GM18909 (cell line): ENCODE measurements at regions not wholly inside any gene's neighbourhood (a gene's known extent, or its start where the extent isn't known, plus 50 kb on each side); places are given as distances from the start of the nearest gene placed in this dataset.
A peak's percentile ranks its signal among the peaks of the same experiment; 100 is the strongest.
"Not testable (repeated sequence)": the region's sequence is repeated elsewhere in the genome, so short reads cannot be mapped to it uniquely, and the experiment has no call there.

Source experiments
- ATAC-seq: cut with Tn5 transposase; IDR thresholded peaks from one replicate; pipeline ENCODE4 v1.9.1; 2021; ENCODE audit warnings: mild to moderate bottlenecking; ENCODE audit not compliant: unreplicated experiment, poor library complexity

DNA sequence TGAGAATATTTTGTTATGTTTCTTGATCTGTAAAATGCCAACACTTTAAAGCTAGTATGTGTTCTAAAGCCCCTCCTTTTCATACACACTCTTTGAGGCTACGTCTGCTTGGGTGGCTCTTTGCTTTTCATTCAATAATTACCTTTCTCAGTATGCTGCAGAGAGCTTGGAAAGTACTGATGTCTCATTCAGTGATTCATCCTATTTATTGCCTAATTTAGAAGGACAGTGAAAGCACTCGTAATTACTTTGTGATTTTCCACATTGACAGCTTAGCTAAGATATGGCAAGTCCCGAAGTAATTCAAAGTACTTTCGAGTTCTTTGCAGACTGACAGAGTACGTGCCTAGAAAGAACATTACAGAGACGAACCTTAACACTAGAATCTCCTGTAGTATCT lies 57.2 kb downstream of the BMP15 start:
- no peak for ATAC-seq

DNA sequence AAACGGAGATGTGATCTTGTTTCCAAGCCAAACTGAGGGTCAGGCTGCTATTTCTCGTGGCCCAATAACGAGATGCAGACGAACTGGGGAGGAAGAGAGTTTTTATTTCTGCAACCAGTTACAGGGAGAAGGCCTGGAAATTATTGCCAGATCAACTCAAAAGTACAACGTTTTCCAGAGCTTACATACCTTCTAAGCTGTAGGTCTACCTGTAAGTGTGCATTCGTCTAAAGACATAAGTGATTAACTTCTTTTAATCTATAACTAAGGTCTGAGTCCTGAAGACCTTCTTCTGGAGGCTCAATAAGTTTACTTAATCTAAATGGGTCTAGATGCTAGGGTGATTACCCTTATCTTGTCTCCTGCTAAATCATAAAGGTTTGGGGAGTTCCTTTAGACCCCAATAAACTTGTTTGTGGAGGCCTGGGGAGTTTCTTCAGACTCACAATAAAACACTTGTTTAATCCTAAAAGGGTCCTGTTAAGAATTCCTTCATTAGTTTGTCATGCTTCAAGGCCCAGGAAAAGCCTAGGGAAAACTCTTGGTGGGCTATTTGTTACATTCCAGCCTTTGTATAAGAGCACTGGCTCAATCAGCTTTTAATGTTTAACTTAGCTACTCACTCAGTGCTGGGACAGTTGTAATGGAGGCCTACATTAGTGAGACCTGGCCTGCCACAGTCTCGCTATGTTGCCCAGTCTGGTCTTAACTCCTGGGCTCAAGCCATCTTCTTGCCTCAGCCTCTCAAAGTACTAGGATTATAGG lies 58.5 kb downstream of the BMP15 start:
- ATAC-seq = not testable (repeated sequence)

DNA sequence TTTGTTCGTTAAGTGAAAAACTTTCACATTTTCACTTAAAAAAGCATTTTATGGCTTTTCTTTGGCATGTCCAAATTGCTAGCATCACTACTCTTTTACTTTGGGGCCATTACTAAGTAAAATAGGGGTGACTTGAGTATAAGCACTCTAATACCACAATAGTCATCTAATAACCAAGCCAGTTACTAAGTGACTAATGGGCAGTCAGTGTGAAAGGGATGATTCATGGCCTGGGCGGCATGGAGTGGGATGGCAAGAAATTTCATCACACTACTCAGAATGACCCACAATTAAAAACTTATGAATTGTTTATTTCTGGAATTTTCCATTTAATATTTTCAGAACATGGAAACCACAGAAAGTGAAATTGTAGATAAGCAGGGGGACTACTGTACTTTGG lies 60.9 kb downstream of the BMP15 start:
- peak; percentile 82 for ATAC-seq

DNA sequence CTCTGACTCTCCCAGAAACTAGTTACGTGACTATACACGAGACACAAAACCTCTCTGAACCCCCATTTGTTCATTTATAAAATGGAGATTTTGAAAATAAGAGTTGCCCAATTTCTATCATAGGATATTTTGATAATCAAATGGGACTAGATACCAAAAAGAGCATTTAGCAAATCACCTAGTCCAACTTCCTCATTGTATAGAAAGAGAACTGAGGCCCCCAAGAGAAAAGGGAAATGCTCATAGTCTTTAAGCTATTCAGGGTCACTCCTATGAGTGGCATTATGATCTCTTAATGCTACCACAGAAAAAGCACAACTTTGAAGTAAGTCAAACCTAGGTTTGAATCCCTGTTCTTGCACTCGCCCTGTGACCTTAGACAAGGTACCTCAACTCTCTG lies 62.7 kb downstream of the BMP15 start:
- no peak for ATAC-seq

DNA sequence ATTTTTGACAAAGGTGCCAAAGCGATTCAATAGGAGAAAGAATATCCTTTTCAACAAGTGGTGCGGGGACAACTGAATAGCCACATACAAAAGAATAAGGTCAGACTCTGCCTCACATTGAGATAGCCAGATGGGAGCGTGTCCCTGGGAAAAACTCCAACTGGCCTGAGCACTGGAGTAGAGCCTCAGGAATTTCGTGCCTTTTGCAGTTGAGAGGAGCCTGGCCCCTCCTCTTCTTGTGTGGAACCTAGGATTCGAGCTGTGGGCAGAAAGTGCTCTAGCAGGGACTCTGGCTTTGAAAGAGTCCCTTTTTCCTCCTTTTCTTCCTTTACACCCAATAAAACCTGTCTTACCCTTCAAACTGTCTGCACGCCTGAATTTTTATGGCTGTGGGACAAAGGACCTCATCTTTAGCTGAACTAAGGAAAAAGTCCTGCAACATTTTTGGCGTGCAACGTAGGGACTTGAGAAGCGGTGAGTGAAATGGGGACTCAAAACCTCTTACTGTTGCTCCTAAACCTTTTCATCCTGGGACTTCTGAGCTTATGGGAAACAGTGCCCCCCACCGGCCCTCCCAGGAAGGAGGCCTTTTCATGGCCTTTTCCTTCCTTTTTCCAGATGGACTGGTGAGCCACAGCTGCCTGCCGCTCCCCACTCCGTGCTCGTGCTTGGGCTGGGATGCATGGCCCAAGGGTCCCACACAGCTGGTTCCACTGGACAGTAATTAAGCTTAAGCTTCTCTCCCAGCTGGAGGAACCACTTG lies 68.6 kb downstream of the BMP15 start:
- no peak for ATAC-seq

DNA sequence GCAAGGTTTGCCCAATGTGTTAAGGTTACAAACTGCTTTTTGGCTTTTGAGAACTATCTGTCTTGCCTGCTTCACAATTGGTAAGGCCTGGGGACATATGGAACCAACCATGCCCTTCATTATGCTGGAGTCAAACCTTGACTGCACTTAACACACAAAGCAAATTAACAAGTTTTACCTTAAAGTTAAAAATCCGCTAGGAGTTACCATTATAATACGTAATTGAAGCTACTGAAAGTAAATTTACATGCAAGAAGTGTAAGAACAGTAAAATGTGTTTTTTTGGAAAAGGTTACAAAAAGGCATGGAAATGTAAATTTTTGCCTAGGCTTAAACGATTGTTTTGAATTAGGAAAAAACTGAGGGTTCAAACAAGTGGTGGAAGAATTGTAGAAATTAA lies 69.7 kb downstream of the BMP15 start:
- ATAC-seq = no peak

DNA sequence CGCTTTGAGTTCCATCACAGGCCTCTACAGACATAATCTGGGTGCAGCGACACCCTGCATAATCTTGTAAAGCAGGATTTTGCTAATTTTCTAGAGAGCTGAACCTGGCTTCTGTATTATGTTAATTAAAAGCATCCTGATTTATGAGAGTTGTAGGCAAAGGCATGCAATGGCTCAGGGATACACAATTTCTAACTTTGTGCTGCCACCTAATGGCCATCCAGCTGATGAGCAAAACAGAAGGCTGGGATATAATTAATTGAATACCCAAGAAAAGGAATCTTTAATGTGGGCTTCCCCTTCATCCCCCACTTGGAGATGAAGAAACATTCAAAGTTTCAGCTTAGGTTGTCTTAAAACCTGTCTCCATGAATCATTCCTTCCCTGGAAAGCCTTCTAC lies 78.1 kb downstream of the BMP15 start:
- no peak for ATAC-seq

DNA sequence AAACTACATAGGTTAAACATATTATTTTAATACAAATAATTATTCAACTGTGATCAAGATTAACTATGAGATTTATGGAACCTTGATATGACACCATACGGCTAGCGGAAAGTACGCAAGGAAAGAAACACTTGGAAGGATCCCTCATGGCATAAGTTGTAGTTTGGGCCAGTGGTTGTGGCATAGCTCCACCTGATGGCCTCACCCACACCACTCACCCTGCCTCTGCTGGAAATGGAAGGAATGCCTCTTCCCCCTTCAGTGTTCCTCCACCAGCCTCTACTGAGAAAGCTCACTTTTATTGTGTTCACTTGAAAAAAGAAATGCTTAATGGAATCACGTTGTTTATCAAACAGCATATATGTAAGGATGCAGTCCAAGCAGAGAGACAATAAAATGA lies 86.4 kb downstream of the BMP15 start:
- ATAC-seq = no peak

DNA sequence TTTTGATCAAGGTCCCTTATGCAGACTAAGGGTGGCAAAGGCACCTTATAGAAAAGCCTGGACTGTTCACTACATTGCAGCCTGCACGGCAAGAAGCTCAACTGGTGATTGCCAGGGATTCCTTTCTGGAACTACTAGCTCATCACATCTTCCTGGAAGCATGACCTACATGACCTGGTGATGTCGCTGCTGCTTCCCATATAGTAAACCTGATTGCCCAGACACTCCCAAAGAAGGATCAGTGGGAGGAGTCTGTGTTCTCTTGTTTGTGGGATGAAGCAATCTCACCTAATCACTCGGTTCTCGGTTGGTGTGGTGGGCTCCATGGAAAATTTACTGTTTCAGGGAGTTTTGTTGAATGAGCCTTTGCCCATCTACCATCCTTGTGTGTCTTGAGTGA lies 89.8 kb downstream of the BMP15 start:
- ATAC-seq = not testable (repeated sequence)

DNA sequence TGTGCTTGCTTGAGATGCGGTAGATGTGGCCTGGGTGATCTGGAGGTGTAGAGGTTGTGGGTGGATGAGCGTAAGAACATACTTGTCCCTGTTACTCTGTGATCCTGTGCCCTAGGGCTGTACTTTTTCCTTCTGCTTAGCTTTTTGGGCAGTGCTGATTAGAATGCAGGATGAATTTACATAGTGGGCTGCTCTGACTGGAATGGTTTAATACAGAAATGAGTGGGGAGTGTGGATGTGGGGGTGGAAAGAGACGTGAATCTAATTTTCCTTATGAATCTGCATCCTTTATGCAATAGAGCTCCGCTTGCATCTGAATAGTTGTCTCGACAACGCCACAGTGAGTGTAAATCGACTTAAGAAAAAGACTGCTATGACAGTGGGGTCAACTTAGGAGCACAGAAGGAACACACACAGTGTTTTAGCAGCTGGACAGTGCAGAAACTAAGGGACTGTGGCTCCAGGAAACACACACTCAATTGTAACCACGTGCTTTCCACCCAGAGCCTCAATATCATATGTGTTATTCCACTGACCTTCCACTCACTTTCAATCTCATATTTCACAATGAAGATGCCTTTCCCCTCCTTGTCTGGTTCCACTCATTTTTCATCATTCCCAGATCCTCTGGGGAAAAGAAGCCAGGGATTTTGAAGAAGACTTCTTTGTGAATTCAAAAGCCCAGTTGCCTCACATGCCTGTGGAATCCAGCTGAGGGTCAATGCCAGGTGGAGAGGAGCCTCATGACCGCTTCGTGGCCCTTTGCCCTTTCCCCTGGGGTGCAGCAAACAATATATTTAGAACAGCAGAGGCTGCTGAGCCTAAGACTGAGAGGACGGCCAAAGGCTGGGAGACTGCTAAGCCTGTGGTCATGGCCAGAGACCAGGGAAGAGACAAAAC lies 91.4 kb downstream of the BMP15 start:
- ATAC-seq = not testable (repeated sequence)

DNA sequence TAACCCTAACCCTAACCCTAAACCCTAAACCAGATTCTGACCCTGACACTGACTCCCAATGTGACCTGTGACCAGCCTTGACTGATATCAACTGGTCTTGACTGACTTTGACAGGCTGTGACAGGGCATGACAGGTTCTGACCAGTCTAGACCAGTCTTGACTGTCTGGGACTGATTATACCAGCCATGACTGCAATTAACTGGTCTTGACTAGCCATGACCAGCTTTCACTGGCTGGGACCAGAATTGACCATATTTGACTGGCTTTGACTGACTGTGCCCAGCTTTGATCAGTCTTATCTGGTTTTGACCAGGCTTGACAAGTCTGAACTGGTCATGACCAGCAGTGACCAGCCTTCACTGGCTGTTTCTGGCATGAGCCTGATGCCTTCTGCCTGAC lies 95.5 kb downstream of the BMP15 start:
- no peak for ATAC-seq

DNA sequence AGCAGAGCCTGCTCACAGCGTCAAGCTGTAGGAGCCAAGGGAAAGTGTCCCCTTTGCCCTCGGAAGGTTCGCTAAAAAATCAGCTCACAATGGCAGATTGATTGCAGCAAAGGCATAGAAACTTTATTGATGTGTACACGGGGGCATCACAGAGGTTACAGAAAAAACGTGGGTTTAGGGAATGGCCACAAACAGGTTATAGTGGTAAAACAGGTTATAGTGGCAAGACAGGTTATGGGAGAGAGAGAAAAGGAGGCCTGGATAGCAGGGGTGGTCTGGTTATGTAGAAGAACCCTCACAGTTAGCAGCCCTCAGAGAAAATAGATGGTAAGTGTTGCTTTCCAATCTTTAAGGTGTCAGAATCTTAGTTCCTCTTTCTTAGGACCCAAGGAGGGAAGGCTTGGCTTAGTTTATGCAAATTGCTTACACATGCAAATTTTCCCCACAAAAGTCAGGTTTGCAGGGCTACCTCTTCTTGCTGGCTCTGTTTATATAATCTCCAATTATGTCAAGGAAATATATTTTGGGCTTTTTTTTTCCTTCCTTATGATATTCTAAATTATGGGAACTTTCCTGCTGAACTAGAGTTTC lies 113.7 kb downstream of the BMP15 start:
- peak; percentile 88 for ATAC-seq

DNA sequence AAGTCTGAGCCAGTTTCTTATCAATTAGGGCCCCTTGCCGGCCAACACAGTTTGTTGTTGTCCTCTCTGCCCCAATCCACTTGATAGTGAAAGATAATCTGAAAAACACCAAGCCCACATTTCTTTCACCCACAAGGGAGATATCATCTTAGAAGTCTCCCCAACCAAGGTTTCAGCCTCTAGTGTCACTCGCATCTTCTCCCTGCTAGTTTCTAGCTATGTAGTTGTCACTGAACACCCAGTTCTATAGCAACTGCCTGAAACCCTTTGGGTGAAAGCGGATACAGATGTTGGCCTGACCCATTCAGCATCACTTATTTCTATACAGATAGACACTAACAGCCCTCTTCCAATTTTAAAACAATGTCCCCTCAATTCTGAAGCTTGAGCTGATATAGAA lies 116.3 kb downstream of the BMP15 start:
- no peak for ATAC-seq

DNA sequence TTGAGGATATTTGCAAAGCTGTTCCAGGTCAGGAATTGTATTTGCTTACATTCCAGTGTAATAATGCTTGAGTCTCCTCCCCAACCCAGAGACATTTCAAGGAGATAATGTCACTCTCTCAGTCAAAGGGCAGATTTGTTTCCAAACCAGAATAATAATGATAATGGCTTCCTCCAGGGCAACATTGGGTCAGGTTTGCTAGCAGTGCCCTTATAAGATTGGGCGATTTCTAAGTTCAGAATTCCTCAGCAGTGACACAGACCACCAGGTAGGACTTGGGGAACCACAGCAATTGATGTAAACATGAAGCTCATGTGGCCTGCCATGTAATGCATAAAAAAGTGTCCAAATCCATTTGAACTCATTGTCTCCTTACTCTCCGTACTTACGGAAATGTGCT lies 125.2 kb downstream of the BMP15 start:
- ATAC-seq = no peak

DNA sequence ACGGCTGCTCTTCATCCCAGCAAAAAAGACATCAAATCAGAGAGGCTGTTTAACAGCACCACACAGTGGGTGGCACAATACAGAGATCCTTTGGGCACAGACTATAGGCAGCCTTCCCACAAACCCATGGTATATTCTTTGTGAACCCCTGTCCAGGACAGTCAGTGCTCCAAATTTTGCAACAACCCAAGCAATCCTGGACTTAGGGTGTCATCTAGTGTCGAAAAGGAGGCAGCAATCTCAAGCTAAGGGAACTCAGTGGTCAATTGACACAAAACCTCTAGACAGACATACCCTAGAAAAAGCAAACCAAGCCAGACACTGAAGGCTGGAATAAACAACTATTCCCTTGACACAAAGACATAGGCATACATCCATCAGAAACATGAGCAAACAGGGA lies 137.4 kb downstream of the BMP15 start:
- no peak for ATAC-seq

DNA sequence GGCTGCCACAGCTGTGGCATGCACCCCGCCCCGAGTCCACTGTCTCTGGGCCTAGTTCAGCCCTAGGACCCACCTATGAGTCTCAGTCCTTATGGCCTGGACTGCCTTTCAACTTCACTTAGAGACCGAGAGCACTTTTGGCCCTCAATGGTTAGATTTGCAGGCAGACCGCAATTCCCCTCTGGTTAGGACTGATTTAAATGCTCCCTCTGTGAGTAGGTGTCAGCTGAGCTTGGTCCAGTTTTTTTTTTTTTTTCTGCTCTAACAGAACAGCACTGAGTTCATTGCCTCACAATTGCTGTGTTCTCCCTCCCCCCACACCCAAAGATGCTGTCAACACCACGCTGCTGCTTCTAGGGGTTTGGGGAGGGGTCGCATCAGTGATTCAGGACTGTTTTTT lies 143.2 kb downstream of the BMP15 start:
- no peak for ATAC-seq

DNA sequence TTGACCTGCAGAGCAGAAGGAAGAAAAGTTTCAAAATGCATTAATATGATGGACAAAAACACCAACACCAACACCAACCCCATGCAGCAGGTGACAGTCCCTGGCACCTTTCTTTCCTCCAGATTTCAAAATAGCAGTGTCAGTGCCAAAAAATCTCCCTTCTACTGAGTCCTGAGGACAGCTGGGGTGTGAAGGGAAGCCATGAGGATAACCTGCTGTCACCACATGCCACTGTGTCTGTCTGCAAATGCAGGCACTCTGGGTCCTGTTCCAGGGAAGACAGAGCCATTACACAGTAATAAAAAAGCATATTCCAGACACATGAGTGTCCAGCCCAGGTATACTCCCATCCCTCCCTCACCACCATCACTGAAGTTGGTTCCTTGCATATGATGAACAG lies 187.5 kb downstream of the BMP15 start:
- ATAC-seq = no peak

DNA sequence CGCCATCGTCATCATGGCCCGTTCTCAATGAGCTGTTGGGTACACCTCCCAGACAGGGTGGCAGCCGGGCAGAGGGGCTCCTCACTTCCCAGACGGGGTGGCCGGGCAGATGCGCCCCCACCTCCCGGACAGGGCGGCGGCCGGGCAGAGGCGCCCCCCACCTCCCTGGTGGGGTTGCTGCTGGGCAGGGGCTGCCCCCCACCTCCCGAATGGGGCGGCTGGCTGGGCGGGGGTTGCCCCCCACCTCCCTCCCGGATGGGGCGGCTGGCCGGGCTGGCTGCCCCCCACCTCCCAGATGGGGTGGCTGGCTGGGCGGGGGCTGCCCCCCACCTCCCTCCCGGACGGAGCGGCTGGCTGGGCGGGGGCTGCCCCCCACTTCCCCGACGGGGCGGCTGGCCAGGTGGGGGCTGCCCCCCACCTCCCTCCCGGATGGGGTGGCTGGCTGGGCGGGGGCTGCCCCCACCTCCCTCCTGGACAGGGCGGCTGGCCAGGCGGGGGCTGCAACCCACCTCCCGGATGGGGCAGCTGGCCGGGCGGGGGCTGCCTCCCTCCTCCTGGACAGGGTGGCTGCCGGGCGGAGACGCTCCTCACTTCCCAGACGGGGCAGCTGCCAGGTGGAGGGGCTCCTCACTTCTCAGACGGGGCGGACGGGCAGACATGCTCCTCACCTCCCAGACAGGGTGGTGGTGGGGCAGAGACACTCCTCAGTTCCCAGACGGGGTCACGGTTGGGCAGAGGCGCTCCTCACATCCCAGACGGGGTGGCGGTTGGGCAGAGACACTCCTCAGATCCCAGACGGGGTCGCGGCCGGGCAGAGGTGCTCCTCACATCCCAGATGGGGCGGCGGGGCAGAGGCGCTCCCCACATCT lies 208.8 kb downstream of the BMP15 start:
- ATAC-seq = not testable (repeated sequence)

DNA sequence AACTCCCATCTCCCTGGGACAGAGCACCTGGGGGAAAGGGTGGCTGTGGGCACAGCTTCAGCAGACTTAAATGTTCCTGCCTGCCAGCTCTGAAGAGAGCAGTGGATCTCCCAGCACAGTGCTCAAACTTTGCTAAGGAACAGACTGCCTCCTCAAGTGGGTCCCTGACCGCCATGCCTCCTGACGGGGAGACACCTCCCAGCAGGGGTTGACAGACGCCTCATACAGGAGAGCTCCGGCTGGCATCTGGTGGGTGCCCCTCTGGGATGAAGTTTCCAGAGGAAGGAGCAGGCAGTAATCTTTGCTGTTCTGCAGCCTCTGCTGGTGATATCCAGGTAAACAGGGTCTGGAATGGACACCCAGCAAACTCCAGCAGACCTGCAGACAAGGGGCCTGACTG lies 206.9 kb upstream of the NUDT10 start:
- ATAC-seq = not testable (repeated sequence)
